Stimulated activated CD4-positive, alpha-beta T cell treated with anti-CD3 and anti-CD28 coated beads, TNF-alpha, amount 100 ng/mL, for 24 hours (primary cell): ENCODE measurements at regions not wholly inside any gene's neighbourhood (a gene's known extent, or its start where the extent isn't known, plus 50 kb on each side); places are given as distances from the start of the nearest gene placed in this dataset.

ENCODE experiments used
- DNase-seq, 3 experiments: peaks; one replicate each; pipeline ENCODE4 v3.0.0-alpha.2; 2020; ENCODE audit warnings: low read depth in 3 of 3

DNA sequence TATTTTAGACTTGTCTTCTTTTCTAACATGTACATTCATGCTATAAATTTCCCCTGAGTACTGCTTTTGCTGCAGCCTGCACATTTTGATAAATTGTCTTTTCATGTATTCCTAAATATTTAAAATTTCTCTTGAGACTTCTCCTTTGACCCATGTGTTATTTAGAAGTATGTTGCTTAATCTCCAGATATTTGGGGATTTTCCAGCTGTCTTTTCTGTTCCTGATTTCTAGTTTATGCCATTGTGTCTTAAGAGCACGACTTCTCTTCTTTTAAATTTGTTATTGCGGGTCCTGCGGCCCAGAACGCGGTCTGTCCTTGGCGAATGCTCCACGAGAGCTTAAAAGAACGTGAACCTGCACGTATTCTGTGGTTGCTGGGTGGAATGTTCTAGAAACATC is 136.4 kb downstream of the KIF26A start:
- no peak for DNase-seq

DNA sequence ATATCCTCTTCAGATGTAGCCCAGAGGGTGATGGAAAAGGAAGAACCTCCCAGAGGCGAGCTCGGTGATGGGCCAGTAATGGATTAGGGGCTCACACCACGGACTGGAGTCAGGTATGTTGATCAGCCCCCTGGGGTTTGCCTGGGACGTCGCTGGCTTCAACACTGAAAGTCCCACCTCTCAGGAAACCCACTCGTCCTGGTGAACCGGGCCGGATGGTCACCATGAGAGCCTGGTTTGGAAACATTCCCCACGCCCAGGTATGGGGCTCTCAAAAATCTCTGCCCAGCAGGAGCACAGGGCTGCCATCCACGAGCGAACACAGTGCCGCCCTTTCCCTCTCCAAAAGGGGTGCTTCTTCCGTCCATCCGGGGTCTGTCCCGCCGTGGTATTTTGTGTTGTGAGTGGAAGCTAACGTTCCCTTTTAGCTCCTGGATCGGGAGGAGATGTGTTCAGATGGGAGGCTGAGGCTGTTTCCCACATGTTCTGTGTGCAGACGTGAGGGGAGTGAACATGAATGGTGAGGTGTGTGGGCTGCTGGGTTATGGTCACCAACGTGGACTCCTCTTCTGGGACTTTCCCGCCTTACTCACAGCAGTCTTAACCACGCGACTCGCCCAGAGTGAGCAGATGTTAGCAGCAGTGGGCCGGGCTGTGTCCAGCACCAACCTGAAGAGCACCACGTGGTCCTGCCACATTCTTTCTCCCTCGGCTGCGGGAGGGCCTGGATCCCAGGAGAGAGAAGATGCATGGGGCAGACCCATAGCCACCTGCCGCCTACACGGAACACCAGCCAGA is 139.2 kb downstream of the KIF26A start:
- no peak for DNase-seq

DNA sequence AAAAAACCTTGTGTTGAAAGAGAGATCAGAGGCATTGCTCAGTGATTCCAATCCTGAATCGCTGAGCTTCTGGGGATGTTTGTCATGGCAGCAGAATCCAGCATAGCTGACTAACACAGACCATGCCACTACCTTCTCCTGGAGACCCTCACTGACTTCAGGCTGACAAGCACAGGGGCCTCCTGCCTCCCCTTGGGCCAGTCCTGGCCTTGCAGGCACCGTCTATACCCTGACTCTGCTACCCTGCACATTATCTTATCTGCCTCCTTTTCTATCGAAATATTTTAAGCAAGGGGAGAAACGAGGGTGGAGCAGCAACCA is 139.8 kb downstream of the KIF26A start:
- DNase-seq: no peak

DNA sequence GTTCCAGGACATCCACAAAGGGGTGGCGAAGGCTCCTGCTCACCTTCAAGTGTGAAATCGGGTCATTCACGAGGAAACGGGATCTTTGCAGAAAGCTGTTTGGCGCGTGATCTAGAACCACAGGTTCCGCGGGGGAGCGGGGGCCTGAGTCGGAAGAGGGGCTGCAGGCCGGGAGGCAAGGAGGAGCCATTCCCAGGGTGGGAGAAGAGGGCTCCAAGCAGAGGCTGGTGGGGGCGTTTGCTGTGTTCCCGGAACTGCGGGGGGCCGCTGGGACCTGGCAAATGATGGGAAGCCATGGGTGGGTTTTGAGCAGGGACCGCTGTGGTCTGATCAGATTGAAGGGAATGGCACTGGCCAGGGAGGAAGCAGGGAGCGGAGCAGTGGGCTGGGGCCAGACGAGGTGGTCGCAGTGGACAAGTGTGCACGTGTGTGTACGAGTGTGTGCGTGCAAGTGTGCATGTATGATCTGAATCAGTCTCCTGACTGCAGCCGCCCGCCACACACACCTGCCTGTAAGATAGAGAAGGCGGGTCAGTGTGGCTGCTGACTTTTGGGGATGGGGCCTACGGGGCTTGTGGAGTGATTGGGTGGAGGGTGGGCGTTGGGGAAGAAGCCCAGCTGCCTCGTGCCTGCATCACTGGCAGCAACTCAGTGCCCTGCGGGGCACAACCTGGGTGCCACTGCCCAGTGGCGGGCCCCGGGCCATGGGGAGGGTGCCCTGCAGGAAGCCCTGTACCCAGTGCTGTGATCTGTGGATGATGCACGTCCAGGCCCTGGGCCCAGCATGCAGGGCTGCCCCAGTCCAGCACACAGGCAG is 141.9 kb downstream of the KIF26A start:
- no peak for DNase-seq

DNA sequence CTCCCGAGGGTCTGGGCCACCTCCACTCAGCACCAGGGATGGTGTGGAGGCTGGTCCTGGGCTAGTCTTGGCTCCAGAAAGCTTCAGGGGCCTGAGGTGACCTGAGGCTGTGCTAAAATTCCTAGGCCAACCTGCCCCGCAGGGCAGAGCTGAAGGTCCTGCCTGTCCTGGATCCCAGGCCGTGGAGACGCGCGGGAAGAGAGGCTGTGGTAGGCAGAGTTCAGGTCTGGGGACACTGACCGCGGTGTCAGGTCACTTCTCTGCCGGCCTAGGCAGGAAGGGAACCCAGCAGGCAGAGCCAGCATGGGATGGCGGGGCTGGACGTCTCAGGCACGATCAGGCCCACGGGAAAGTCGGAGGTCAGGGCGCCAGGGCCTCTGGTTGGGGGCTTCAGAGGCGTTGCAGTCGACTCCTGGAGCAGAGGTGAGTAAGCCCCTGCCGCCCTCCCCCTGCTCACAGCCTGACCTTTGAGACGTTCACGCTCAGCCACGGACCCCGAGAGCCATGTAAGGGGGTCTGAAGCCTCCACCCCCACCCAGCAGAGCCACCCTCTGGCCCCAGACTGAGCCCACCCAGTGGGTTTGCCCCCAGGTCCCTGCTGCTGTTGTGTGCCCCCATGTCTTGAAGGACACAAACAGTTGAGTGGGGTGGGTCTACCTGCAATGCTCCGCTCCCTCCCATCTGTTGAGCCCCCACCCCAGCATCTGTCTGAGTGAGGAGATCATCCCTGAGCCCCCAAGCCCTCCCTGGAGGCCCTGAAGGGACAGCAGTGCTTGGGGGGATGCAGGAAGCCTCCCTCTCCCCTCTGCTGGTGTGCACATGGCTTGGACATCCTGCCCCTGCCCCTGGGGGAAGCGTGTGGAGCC is 142.7 kb downstream of the KIF26A start:
- no peak for DNase-seq

DNA sequence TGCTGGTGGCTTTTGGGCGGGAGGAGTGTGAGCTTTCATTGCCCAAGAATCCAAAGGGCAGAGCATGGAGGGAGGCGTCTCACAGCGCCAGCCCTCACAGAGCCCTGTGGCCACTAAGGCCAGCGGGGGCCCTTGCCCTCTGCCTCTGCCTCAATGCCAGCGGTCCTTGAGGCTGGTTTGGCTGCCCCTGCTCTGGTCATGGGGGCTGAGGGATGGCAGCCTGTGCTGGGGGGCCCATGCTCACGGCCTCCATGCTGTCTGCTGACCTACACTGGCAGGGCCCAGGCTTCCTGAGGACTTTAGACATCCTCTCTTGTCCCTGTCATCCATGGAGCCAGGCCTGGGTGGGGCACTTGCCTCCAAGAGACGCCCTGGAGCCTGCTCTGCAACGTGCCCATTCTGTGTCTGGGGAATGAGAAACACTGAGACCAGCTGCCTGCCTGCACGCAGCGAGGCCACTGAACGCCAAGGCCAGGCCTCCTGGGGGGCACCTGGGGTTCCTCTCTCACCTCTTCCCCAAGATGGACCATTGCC is 143.4 kb downstream of the KIF26A start:
- DNase-seq: no peak

DNA sequence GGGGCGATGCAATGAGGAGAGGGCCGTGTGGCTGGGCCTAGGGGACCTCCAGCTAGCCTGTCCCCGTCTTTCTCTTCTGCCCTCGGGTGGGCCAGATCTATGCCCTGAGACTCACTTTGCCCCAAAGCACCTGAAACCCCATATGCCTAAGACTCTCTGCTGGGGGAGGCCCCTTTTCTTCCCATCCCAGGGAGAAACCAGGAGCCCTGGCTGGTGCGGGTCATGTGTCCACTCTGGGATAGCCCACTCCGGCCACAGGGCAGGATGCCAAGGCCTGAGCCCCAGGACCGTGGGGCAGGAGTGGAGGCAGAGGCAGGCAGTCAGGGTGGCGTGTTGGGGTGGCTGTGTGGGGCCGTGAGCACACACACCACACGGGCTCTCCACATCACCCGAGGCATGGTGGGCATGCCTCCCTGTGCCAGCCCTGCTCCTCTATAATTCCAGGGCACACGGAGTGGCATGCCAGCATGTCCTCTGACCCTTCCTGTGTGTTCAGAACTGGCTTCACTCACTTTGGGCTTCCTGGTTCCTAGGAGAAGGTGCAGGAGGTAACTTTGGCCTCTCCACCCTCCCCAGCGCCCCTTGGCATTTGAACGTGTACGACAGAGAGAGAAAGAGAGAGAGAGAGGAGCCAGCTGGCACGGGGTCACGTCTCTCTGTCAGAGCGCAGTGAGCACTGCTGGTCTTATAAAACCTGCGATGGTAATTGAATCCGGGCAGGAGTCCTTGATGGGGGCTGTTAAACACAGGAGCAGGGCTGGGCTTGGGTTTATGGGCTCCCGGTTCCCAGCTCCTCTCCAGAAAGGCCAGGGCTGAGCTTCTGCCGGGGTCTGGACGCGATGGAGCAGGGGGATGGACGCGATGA is 144.2 kb downstream of the KIF26A start:
- DNase-seq: no peak

DNA sequence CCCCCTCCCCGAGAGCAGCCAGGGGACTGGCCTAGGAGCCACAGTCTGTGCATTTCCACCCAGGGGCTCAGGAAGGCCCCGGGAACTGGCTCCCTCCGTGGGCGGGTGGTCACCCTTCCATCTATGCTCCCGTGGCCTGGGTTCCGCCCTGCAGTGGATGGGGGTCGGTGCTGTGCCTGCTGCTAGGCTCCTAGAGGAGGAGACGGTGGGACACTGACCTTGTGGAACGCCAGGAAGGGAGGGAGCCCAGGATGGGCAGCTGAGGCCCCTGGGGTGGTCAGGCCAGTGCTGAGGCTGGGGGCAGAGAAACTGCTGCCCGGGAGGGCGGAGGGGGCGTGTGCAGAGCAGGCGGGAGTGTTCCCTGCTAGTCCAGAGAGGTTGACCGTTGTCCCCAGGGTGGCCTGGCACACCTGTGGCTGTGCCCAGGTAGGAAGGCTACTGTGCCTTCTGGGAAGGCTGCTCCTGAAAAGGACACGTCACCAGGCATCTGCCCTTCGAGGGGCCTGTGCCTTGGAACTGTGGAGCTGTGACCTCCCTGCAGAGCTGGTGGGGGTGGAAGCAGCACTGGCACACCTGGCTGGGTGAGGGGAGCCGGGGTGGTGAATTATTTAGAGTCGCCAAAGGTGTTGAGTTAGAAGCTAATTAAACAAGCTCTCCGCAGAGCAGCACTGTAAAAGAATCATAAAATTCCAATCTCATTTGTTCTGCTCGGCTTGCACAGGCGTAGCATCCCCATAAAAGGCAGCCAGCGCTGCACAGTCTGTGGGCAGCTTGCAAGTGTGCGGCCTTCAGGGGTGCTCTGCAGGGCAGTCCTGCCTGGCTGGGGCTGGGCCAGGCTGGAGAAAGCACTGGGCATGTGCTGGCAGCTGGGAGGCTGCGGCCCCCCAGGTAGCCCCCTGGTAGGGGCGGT is 145.1 kb downstream of the KIF26A start:
- DNase-seq: no peak

DNA sequence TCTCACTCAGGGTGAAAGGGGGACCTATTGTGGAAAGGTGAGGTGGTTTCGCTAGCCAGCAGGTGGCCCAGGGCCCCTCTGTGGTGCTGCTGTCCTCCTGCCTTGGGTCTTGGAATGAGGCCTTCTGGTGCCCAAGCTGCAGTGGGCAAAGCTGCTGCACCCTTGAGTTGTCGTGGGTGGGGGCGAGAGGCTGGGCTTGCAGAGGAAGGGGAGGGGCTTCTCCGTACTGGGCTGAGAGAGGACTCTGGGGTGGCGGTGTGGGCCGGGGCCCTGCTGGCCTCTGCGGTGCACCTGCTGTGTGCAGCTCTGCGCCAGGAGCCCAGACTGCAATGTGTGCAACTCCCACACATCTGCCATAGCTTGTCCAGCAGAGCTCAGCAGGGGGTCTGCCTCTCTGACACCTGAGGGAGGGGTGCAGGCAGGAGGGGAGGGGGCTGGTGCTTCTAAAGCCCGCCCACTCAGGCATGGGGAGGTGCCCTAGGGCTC is 145.8 kb downstream of the KIF26A start:
- DNase-seq: no peak

DNA sequence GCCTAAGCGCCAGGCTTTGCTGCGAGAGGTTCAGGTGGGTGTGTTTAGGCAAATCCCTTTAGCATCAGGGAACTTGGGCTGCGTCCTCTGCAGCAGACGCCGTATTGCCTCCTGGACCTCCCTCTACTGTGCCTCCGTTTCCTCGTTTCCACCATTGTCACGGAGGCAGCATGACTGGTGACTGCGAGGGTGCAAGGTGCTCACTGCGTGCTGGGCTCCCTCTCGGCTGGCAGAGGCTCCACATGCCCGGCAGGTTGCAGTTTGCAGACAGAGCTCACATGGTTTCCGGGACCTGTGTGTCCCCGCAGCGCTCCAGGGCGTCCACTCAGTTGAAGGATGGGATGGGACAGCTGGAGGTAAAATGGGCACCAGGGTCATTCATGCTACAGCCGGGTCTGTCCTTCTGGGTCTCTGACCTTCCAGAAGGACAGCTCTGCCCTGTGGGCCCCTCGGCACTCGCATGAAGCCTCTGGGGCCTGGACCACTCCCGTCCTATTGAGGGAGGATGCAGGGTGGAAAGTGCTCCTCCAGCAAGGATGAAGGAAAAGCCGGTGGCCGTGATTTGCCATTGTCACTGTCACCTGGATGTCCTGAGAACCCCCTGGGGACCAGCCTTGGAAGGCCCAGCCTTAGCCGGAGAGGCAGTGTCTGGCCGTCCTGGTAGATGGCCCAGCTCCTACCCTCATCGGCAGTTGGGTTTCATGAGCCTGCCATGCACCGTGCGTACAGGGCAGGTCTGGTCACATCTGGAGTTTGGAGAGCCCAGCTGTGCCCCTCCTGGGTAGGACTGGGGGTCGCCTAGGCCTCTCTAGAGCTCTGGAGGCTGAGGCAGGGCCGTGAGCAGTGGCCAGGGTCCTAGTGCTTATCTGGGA is 146.5 kb downstream of the KIF26A start:
- no peak for DNase-seq

DNA sequence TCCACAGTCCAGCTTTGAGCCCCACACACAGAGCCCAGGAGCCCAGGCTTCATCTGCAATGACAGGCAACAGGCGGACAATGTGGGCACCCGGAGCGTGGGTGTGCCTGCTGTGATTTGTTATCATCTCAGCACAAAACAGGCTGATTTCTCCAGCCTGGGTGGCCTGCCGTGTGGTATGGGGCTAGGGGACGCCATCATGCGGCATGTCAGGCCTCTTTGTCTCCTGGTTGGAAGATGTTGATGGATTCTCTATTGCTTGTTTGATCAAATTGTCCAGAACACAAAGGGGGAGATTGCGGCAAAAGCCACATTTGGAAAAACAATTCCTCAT is 147.1 kb downstream of the KIF26A start:
- no peak for DNase-seq

DNA sequence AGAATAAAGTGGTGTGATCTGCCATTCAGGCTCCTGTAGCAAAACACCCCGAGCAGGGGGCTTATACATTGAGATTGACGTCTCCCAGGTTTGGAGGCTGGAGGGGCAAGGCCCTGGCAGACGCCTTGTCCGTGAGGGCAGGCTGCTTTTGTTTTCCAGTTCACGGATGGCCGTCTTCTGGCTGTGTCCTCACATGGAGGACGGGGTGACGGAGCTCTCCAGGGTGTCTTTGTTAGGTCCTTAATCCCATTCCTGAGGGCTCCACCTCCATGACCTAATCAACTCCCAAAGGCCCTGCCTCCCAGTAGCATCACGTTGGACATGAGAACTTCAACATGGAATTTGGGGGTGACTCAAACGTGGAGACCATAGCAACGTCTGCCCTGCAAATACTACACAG is 147.7 kb downstream of the KIF26A start:
- no peak for DNase-seq

DNA sequence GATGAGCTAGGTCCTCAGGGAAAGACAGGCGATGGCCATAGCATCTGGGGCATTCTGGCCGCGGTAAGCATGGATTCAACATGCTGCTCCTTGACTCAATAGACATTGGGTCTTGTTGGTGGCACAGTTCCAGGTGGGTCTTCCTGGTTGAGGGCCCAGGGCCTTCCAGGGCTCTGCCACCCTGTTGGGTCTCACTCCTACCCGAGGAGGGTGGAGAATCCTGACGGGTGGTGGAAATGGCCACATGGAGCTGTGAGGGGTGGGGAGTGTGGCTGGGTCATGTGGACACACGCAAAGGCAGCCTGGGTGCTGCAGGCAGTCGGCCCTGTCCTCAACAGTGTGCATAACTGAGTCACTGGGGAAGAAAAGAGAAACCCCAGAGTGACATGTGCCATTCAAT is 148.1 kb downstream of the KIF26A start:
- DNase-seq: no peak

DNA sequence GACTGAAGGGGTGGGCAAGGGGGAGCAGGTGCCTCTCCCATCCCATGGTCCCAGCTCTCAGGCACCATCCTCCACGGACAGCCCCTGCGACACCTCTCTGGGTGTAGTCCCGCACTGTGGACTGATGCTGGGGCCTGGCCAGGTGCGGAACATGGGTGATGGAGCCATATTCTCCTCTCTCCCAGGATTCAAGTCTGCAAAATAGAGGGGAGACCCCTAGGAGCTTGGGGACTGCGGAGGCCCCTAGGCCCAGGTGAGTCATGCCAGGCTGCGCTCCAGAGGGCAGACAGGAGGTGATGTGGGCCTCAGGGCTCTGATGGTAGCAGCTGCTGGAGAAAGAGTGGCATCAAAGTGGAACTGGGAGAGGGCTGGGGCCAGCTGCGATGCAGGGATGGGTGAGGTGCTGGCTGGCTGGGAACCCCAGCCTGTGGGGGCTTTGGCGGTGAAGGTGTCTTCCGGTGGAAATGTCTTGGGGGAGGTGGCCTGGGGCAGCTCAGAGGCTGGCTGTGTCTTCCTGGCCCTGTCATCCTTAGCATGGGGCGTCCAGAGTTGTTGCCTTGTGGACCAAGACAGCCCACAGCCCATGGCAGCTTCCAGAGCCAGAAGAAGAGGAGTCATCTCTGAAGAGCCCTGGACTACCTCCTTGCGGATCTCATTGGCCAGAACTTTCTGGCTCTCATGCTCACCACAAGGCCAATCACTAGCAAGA is 149.1 kb downstream of the KIF26A start:
- DNase-seq: no peak

DNA sequence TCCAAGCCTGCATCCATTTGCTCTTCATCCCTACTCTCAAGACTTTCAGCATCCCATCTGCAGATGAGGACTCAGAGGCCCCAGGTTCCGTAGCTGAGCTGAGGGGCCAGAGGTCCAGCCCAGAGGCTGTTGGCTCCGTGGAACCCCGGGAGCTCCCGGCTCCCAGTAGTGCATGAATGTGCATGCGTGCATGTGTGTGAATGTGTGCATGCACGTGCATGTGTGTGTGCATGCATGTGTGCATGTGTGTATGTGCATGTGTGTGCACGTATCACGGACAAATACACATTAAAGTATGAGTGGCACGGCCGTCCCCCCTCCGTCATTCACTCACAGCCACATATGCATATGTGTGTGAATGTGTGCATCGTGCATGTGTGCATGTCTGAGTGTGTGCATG is 149.9 kb downstream of the KIF26A start:
- DNase-seq: no peak

DNA sequence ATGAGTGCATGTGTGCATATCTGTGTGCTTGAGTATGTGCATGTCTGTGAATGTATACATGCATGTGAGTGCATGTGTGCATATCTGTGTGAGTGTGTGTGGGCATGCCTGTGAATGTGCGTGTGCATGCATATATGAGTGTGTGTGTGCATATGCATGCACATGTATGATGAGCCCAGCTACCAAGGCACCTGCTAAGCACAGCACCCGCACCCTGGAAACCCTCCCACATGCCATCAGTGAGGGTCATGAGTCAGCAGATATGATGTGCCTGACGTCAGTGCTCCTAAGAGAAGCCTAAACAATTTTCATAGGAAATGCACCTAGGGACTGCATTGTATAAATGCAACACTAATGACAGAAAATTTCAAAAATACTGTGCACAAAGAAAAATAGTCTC is 151.1 kb downstream of the KIF26A start:
- DNase-seq: no peak

DNA sequence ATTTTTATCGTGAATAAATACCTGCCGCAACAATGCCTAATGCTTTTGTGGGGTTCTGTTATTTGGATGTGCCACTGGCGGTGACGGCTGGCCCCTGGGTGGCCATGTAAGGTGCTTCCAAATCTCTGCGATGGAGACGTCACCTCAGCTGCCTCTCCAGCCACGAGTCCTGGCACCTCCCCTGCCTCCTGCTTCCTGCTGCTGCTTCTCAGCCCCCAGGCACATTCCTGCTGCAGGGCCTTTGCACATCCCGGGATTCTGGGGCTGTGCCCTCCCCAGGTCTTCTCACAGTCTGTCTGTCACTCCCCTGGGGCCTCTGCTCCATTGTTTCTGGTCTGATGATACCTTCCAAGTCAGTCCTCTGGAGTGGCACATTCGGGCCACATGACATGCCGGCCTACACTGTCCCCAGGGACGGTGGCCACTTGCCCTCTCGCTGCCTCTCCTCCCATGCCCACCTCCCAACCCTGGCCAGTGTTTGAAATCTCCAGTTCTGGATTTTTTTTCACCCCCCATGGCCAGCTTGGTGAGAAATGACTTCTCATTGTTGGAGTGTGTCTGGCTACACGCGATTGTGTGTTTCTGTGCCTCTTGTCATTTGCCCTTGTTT is 151.8 kb downstream of the KIF26A start:
- no peak for DNase-seq

DNA sequence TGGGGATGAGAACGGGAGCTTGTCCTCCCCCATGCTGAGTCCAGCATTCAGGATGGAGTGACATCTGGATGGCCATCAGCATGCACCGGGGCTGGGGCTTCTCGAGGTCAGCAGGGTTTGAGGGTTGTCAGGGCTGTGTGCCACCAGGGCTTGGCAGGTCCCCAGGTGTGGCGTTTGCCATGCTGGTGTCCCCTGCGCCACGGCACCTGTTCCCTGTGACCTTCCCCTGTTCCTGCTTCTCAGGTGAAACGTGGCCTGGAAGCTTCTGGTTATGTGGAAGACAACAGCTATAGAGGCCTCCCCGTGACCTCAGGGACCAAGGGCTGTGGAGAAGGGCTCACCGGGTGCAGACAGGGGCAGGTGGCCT is 152.4 kb downstream of the KIF26A start:
- no peak for DNase-seq
